ENCODE measurements at regions not wholly inside any gene's neighbourhood (a gene's known extent, or its start where the extent isn't known, plus 50 kb on each side); places are given as distances from the start of the nearest gene placed in this dataset.
"Not testable (repeated sequence)": the region's sequence is repeated elsewhere in the genome, so short reads cannot be mapped to it uniquely, and the experiment has no call there.

DNA sequence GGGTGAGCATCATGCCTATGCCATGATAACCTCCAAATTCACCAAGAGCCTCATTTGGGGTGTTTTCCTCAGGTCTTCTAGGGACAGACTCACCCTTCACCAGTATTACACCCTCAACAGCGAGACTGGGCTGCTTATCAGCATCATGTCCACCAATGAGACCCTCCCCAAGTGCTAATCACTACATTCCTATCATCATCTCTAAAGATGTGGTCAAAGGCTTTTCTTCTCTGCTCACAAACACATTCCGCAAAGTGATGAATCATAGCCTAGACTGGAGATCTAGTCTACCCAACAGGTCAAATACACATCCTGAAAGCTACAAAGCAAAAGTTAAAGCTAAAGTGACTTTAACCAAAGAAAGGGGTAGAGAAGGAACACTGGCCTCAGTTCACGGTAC lies 75.3 kb upstream of the C7orf33 start:
- DNase-seq = no peak
- H2AFZ ChIP-seq (ENCODE audit: insufficient read depth, low read depth, low read length, poor library complexity, severe bottlenecking) = no peak overlapping the region
- intact Hi-C loops (cut with micrococcal nuclease) = no loop called here
- H3K9ac ChIP-seq (ENCODE audit: insufficient read depth, low read length, poor library complexity, severe bottlenecking) = no peak overlapping the region
- no peaks in the 10 kb centered on the region for H3K79me2 ChIP-seq (ENCODE audit: insufficient read depth, low read length)
- no peak overlapping the region for H3K4me3 ChIP-seq (replicated peaks in 1 of 3; ENCODE audit: low read depth in 2 of 3, low read length in 3 of 3)
- H3K4me2 ChIP-seq (replicated peaks; ENCODE audit: extremely low read depth, low read length, poor library complexity, severe bottlenecking) = no peak overlapping the region
- Mint-ChIP-seq H3K27me3 (ENCODE audit: low read depth in 3 of 3) (peaks cover 3 to 4% (median 3%) of the 10 kb centered on the region in 3 donors), H3K4me3 (no peak overlapping the region), H3K36me3 (no peaks in the 10 kb centered on the region), H3K27ac (no peak overlapping the region), H3K9me3 (peaks cover 0 to 6% (median 2%) of the 10 kb centered on the region in 7 donors), H3K4me1 (peaks cover 3% of the 10 kb centered on the region)
- no peak overlapping the region for H3K27ac ChIP-seq (ENCODE audit: low read depth in 1 of 2, low read length in 2 of 2)
- H3K36me3 ChIP-seq (replicated peaks in 1 of 2; ENCODE audit: control insufficient read depth in 1 of 2, insufficient read depth in 2 of 2, low read length in 2 of 2) = no peaks in the 10 kb centered on the region
- no peaks in the 10 kb centered on the region for H3K9me3 ChIP-seq (replicated peaks in 1 of 2; ENCODE audit: control insufficient read depth in 1 of 2, insufficient read depth in 1 of 2, low read length in 2 of 2)
- H3K27me3 ChIP-seq (ENCODE audit: control insufficient read depth in 2 of 2, insufficient read depth in 2 of 2, low read length in 2 of 2) = no peaks in the 10 kb centered on the region
- TF ChIP-seq, protein P1, sequence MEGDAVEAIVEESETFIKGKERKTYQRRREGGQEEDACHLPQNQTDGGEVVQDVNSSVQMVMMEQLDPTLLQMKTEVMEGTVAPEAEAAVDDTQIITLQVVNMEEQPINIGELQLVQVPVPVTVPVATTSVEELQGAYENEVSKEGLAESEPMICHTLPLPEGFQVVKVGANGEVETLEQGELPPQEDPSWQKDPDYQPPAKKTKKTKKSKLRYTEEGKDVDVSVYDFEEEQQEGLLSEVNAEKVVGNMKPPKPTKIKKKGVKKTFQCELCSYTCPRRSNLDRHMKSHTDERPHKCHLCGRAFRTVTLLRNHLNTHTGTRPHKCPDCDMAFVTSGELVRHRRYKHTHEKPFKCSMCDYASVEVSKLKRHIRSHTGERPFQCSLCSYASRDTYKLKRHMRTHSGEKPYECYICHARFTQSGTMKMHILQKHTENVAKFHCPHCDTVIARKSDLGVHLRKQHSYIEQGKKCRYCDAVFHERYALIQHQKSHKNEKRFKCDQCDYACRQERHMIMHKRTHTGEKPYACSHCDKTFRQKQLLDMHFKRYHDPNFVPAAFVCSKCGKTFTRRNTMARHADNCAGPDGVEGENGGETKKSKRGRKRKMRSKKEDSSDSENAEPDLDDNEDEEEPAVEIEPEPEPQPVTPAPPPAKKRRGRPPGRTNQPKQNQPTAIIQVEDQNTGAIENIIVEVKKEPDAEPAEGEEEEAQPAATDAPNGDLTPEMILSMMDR (IDR thresholded peaks at IDR 0.05) = no peak
- no peaks in the 10 kb centered on the region for H4K20me1 ChIP-seq (ENCODE audit: insufficient read depth, low read length)
- 100% methylated on average over 2 of the region's 3 CpGs for WGBS (ENCODE audit: insufficient coverage)
- no peaks in the 10 kb centered on the region for H3K4me1 ChIP-seq (ENCODE audit: control insufficient read depth in 1 of 2, insufficient read depth in 2 of 2, low read length in 2 of 2)

DNA sequence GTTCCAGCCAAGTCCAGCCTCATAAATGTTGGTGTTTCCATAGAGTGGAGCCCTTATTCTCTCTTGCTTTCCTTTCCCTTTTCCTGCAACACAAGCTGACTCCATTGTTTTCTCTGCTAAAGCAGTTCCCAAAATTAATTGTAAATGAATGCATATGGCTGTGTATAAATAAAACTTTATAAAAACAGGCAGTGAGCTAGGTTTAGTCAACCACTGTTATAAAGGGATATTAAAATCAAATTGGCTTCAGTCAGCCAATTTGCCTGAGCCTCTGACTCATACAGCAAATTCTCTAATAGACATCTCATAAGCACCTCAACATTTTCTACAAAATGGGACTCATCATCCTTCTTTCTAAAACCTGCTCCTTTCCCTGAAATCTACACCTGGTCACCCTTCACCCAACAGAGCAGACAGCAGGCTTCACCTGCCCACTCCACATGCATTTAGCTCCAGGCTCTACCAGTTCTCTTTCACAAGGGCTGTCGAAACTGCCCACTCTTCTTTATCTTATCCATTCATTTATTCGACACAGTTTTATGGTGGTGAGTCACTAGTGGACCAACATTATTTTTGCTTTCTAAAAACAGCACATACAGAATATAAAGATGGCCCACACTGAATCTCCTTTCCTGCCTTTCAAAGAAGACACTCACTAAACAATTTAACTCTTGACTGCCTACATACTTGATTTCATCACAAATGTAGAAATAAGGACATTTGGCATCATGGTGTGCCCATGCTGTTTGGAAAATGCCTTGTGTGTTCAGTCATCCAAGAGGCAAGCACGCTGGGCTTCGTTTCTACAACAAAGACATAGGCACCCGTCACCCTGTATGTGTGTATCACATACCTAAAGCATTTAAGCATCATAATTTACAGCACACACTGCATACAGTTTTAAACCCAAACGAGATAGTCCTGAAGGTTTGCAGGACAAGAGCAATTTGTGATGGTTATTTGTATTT lies 74.6 kb upstream of the C7orf33 start:
- no peak overlapping the region for H2AFZ ChIP-seq (ENCODE audit: insufficient read depth, low read depth, low read length, poor library complexity, severe bottlenecking)
- TF ChIP-seq, protein P1 (IDR thresholded peaks at IDR 0.05) = no peak
- H3K4me2 ChIP-seq (replicated peaks; ENCODE audit: extremely low read depth, low read length, poor library complexity, severe bottlenecking) = no peak overlapping the region
- H3K27me3 Mint-ChIP-seq (ENCODE audit: low read depth in 3 of 3) = peaks cover 3 to 4% (median 3%) of the 10 kb centered on the region in 3 donors
- no peaks in the 10 kb centered on the region for H3K27me3 ChIP-seq (ENCODE audit: control insufficient read depth in 2 of 2, insufficient read depth in 2 of 2, low read length in 2 of 2)
- no peak overlapping the region for H3K4me3 Mint-ChIP-seq
- H4K20me1 ChIP-seq (ENCODE audit: insufficient read depth, low read length) = no peaks in the 10 kb centered on the region
- no peak overlapping the region for H3K27ac Mint-ChIP-seq
- WGBS (ENCODE audit: insufficient coverage) = 100% methylated on average over 2 of the region's 6 CpGs
- no peaks in the 10 kb centered on the region for H3K4me1 ChIP-seq (ENCODE audit: control insufficient read depth in 1 of 2, insufficient read depth in 2 of 2, low read length in 2 of 2)
- H3K9ac ChIP-seq (ENCODE audit: insufficient read depth, low read length, poor library complexity, severe bottlenecking) = no peak overlapping the region
- no peak overlapping the region for H3K27ac ChIP-seq (ENCODE audit: low read depth in 1 of 2, low read length in 2 of 2)
- H3K36me3 Mint-ChIP-seq = no peaks in the 10 kb centered on the region
- DNase-seq = no peak
- no peaks in the 10 kb centered on the region for H3K9me3 ChIP-seq (replicated peaks in 1 of 2; ENCODE audit: control insufficient read depth in 1 of 2, insufficient read depth in 1 of 2, low read length in 2 of 2)
- H3K36me3 ChIP-seq (replicated peaks in 1 of 2; ENCODE audit: control insufficient read depth in 1 of 2, insufficient read depth in 2 of 2, low read length in 2 of 2) = no peaks in the 10 kb centered on the region
- H3K4me1 Mint-ChIP-seq = peaks cover 3% of the 10 kb centered on the region
- peaks cover 0 to 6% (median 2%) of the 10 kb centered on the region in 7 donors for H3K9me3 Mint-ChIP-seq
- H3K79me2 ChIP-seq (ENCODE audit: insufficient read depth, low read length) = no peaks in the 10 kb centered on the region
- intact Hi-C loops (cut with micrococcal nuclease) = no loop called here
- no peak overlapping the region for H3K4me3 ChIP-seq (replicated peaks in 1 of 3; ENCODE audit: low read depth in 2 of 3, low read length in 3 of 3)

DNA sequence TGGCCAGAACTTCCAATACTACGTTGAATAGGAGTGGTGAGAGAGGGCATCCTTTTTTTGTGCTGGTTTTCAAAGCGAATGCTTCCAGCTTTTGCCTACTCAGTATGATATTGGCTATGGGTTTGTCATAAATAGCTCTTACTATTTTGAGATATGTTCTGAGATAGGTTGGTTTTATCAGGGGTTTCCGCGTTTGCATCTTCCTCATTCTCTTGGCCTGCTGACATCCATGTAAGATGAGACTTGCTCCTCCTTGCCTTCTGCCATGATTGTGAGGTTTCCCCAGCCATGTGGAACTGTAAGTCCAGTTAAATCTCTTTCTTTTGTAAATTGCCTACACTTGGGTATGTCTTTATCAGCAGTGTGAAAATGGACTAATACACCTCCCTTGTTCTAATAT lies 71.2 kb upstream of the C7orf33 start:
- H3K9me3 ChIP-seq (replicated peaks in 1 of 2; ENCODE audit: control insufficient read depth in 1 of 2, insufficient read depth in 1 of 2, low read length in 2 of 2); H3K4me2 ChIP-seq (replicated peaks; ENCODE audit: extremely low read depth, low read length, poor library complexity, severe bottlenecking); H4K20me1 ChIP-seq (ENCODE audit: insufficient read depth, low read length); H3K4me3 Mint-ChIP-seq; H2AFZ ChIP-seq (ENCODE audit: insufficient read depth, low read depth, low read length, poor library complexity, severe bottlenecking); H3K36me3 Mint-ChIP-seq; H3K27ac Mint-ChIP-seq; H3K27ac ChIP-seq (ENCODE audit: low read depth in 1 of 2, low read length in 2 of 2); H3K27me3 Mint-ChIP-seq (ENCODE audit: low read depth in 3 of 3); H3K9me3 Mint-ChIP-seq; H3K4me3 ChIP-seq (replicated peaks in 1 of 3; ENCODE audit: low read depth in 2 of 3, low read length in 3 of 3); H3K4me1 ChIP-seq (ENCODE audit: control insufficient read depth in 1 of 2, insufficient read depth in 2 of 2, low read length in 2 of 2); H3K9ac ChIP-seq (ENCODE audit: insufficient read depth, low read length, poor library complexity, severe bottlenecking); DNase-seq; H3K79me2 ChIP-seq (ENCODE audit: insufficient read depth, low read length); H3K4me1 Mint-ChIP-seq; H3K36me3 ChIP-seq (replicated peaks in 1 of 2; ENCODE audit: control insufficient read depth in 1 of 2, insufficient read depth in 2 of 2, low read length in 2 of 2); H3K27me3 ChIP-seq (ENCODE audit: control insufficient read depth in 2 of 2, insufficient read depth in 2 of 2, low read length in 2 of 2); intact Hi-C loops (cut with micrococcal nuclease): not testable (repeated sequence)
- 92% methylated on average over 2 of the region's 4 CpGs for WGBS (ENCODE audit: insufficient coverage)

Measured in CD14-positive monocyte (primary cell).